ENCODE measurements at regions not wholly inside any gene's neighbourhood (a gene's known extent, or its start where the extent isn't known, plus 50 kb on each side); places are given as distances from the start of the nearest gene placed in this dataset.

DNA sequence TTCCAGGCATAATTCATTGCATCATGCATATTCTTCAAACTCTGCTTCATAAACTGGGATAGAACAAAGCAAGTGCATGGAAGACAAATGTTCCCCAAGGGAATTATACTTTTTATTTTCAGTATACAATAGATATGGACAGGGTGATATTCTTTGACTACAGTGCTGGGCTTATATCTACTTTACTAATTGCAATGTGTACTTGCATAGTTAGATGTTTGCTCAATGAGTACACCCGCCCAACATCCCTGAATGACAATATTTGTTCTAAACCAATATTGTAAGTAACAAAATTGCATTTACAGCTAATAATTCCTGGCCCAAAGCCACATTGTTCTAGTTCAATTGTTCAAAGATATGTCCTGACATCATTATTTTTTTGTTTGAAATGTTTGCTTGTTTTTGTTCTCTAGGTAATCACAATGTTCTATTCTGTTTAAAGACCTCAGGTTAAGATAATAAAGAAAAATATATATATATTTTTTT lies 171.4 kb downstream of the PTN start:
- DNase-seq = peak; percentile 24

GRCh38 chr7:137169282-137169698 lies 174.2 kb downstream of the PTN start:
- DNase-seq = peak; percentile 95

DNA sequence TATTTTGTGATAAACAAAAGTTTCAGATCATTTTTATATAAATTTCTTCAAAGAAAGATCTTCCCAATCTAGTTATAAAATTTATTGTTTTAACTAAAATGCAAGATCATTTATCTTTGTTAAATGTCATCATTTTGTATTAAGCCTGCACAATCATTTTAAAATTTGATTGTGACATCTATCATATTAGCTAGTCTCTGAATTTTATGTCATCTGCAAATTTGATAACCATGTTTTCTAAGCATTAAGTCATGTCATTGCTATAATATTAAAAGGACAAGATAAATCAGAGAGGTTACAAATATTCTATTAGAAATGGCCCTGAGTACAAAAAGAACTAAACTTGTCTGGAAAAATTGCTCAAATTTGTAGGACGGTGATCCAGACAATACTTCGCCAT lies 175.9 kb downstream of the PTN start:
- no peak for DNase-seq

GRCh38 chr7:137166363-137166762 lies 177.2 kb downstream of the PTN start:
- no peak for DNase-seq

GRCh38 chr7:137165786-137166185 lies 177.7 kb downstream of the PTN start:
- no peak for DNase-seq

GRCh38 chr7:137165241-137165640 lies 178.3 kb downstream of the PTN start:
- DNase-seq = no peak

DNA sequence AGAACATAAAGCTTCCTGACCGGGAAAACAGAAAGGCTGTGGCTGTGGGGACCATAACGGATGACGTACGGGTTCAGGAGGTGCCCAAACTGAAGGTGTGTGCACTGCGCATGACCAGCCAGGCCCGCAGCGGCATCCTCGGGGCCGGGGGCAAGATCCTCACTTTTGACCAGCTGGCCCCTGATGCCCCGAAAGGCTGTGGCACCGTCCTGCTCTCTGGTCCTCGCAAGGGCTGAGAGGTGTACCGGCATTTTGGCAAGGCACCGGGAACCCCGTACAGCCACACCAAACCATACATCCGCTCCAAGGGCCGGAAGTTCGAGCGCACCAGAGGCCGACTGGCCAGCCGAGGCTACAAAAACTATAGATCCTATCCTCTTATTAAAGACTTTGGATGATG lies 179.3 kb downstream of the PTN start:
- no peak for DNase-seq

- no peak for DNase-seq
These were observed 183.3 kb downstream of the PTN start for GRCh38 chr7:137160236-137160635.

DNA sequence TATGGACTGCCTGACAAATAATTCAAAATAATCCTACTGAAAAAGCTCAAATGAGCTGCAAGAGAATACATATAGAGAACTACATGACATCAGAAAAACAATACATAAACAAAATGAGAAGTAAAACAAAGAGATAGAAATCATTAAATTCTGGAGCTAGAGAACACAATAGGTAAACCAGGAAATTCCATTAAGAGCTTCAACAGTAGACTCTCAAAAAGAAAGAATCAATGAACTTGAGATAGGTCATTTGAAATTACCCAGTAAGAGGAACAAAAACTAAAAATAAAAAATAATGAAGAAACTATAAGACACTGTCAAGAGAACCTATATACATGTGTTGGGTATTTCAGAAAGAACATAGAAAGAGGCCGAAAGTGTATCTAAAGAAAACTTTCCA lies 186.3 kb downstream of the PTN start:
- DNase-seq = no peak

GRCh38 chr7:137151690-137152052 lies 191.9 kb downstream of the PTN start:
- no peak for DNase-seq

GRCh38 chr7:137151041-137151689 lies 192.4 kb downstream of the PTN start:
- DNase-seq = no peak

GRCh38 chr7:137147338-137147720 lies 196.2 kb downstream of the PTN start:
- DNase-seq = no peak

GRCh38 chr7:137146552-137147337 lies 196.8 kb downstream of the PTN start:
- no peak for DNase-seq

DNA sequence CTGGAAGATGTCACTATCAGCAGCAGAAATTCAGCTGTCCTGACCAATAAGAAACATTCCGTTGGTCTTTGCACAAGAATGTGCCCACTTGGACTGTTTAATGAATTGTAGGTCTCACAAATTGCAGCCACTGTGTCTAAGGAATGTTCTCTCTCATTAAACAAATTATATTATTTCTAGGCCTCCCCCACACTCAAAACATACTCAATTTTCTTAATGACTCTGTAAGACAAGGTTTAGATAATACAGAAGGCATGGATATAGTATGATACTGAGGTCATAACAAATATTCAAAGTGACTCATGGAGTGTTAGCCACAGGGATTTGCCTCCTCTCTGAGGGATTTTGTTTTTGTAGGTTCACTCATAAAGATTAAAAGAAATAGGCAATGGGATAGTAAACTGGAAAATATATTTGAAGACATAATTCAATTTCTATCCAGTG lies 197.5 kb downstream of the PTN start:
- DNase-seq = no peak

- no peak for DNase-seq
These were observed 201.2 kb downstream of the PTN start for GRCh38 chr7:137142376-137142775.

GRCh38 chr7:137135654-137136350 lies 207.7 kb downstream of the PTN start:
- no peak for DNase-seq

DNA sequence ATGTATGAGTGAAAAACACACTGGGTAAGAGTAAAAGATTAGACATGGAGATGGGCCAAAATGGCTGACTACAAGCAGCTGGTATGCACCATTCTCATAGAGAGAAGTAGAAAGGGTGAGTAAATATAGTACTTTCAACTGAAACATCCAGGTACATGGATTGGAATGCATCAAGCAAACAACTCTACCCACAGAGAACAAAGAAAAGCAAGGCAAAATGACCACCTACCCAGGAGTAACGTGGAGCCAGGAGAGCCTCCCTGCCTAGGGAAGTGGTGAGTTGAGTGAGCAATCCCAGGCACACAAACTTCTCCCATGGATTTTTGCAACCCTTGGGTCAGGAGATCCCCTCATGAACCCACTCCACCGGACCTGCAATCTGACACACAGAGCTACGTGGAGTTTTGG lies 212.8 kb downstream of the PTN start:
- peak; percentile 67 for DNase-seq

DNA sequence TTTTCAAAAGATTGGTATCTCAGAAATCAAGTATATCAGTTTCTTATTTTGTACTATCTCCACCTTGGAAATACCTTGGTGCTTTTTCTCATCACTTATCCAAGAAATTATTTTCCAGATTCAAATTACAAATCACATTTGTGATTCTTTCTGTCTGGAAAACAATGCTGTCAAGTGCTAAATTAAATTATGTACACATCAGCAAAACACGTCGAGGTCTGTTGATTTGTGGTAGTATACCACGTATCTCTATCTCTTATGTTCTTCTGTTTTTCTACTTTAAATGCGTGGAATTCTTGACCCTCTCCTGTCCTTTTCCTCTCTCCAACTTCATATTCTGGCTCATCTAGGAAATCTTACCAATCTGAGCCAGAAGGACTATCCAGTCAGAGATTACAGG lies 214.5 kb downstream of the PTN start:
- no peak for DNase-seq

DNA sequence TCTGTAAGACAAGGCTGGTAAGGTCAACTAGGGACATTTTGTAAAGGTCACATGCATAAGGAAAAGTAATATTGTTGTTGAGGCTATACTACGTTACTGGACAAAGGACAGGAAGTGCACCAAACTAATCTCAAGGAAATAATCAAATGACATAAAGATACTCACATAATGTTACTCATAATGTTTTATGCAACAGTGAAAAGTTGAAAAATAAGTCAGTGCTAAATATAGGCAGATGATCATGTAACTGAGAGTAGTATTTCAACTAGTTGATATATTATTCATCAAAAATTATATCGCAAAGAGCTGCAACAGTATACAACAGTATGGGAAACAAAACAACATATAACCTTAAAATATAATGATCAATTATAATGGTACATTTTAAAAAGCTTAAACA lies 215.7 kb downstream of the PTN start:
- no peak for DNase-seq

- no peak for DNase-seq
These were observed 216.5 kb downstream of the PTN start for GRCh38 chr7:137127058-137127457.

- DNase-seq = no peak
These were observed 221.4 kb downstream of the PTN start for GRCh38 chr7:137122145-137122544.

DNA sequence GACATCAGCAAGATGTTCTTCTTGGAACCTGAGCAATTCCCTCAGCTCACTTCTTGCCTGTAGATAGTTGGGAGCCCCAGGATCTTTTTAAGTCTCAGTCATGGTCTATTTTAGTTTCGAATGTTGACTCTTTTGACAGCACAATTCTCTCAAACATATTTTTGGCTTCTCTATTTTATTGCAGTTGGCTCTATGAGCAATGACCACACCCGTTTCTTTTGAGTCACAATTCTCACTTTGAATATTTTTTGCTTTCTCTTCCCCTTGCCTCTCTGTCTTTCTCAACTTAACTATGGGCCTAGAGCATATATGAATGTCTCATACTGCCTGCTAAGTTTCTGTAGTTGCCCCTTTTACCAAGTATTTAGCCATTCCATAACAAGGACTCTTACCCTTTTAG lies 222.8 kb downstream of the PTN start:
- no peak for DNase-seq

DNA sequence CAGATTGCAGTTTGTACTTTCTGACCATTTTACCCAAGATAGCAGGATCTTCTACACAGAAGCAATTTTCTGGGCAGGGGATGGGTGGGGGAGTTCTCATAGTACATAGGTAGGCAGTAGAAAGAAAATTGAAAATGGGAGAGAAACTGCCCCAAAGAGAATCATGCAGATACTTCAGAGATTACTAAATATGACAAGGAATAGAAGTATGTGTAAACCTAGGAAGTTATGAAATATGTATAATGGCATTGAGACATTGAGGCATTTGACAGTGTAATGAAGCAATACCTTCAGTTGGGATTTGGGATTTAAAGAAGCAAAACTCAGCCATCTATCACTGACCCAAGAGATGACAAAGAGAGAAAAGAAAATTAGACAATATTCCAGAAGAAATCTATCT lies 233.0 kb downstream of the PTN start:
- DNase-seq = no peak

DNA sequence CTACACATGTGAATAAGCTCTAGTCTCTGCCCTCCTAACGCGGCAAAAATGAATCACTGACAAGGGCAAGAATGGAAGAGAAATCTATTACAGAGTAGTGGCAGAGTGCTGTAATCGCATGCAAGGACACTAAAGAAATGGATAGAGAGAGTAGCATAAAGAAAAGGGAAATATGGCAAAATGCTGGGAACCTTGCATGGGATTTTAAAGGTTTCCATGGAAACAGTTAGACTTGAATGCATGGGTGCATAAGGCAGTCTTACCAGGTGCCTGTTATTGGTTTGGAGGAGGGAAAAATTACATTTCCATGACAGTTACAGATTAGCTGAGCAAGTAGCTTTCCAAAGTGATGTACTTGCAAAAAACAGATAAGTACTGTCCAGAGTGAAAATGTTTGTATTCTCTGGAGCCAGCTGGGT lies 233.4 kb downstream of the PTN start:
- DNase-seq = no peak

Data from NCI-H2029 (cell line).